ENCODE measurements at regions not wholly inside any gene's neighbourhood (a gene's known extent, or its start where the extent isn't known, plus 50 kb on each side); places are given as distances from the start of the nearest gene placed in this dataset.
A peak's percentile ranks its signal among the peaks of the same experiment; 100 is the strongest.

GRCh38 chr17:21510686-21511362, 134.7 kb downstream of the KCNJ12 start (continued):
- peak; percentile 37; the same call in 1 of the 2 replicates for TF ChIP-seq ARID1B (IDR thresholded peaks at IDR 0.05)
- TF ChIP-seq ZKSCAN8 (CRISPR knock-in tag; IDR thresholded peaks at IDR 0.05) = no peak
- TF ChIP-seq ZNF766 (CRISPR knock-in tag; conservative IDR thresholded peaks at IDR 0.05) = no peak

GRCh38 chr17:21511363-21512195, 135.4 kb downstream of the KCNJ12 start:
- intact Hi-C loops (cut with micrococcal nuclease) = loop anchor here (1.0 to 5.0 kb wide), 3 partner anchors 54 to 384 kb away; partner anchors contain the start of gene DHRS7B
- FAIRE-seq (peak; percentile 29), ATAC-seq (peak; percentile 96), DNase-seq (ENCODE audit: extremely low read depth in 1 of 4, low spot score in 3 of 4) (peak; percentile 46 to 73 (median 52))
- Histone ChIP-seq H3K4me1 (replicated peaks in 1 of 2; ENCODE audit: control insufficient read depth in 2 of 2, insufficient read depth in 2 of 2, low read length in 2 of 2) (peaks cover 0 to 15% of the 10 kb centered on the region in 2 experiments; a peak in 2 of 5 replicates), H3K9me1 (ENCODE audit: control insufficient read depth, insufficient read depth, low read length) (no peaks in the 10 kb centered on the region), H3K9ac (ENCODE audit: insufficient read depth in 1 of 2, low read depth in 2 of 2, low read length in 2 of 2) (peak overlapping the region in 1 of 2 experiments; percentile 78; a peak in 2 of 4 replicates), H2AFZ (ENCODE audit: low read depth, low read length) (peak overlapping the region; percentile 72), H3K36me3 (ENCODE audit: control insufficient read depth, insufficient read depth, low read length) (no peaks in the 10 kb centered on the region), H3K4me3 (peak overlapping the region; percentile 29), H3K27ac (ENCODE audit: extremely low read depth, low read depth, low read length) (no peak overlapping the region), H4K20me1 (replicated peaks; ENCODE audit: control insufficient read depth, insufficient read depth, low read length) (no peaks in the 10 kb centered on the region), H3K4me2 (ENCODE audit: insufficient read depth, low read length) (peak overlapping the region; percentile 53), H3K27me3 (ENCODE audit: control insufficient read depth in 2 of 2, insufficient read depth in 2 of 2, low read length in 2 of 2) (peaks cover 0 to under 1% of the 10 kb centered on the region in 2 experiments; a peak in 1 of 5 replicates), H3K79me2 (ENCODE audit: control insufficient read depth, insufficient read depth, low read length) (no peaks in the 10 kb centered on the region), H3K9me3 (replicated peaks; ENCODE audit: control insufficient read depth, insufficient read depth, low read depth, low read length) (no peaks in the 10 kb centered on the region)
- CTCF ChIA-PET (ENCODE audit: low intra/inter-chr PET ratio) = interaction anchor here (0.6 to 1.2 kb wide), 2 partner anchors 54 to 71 kb away, joined by 3 read pairs; no protein-coding TSS in a partner anchor
- POLR2A ChIA-PET = interaction anchor here (0.7 to 1.7 kb wide), 2 partner anchors 14 to 20 kb away, joined by 3 read pairs; no protein-coding TSS in a partner anchor
- BruUV-seq (replicated peaks) = no TSS peak
- in situ Hi-C loops (cut with MboI) = loop anchor here (5.0 to 10.0 kb wide), 2 partner anchors 49 to 237 kb away; no protein-coding TSS in a partner anchor
- WGBS (ENCODE audit: insufficient coverage, low coverage, missing lambda C conversion rate) = 3% methylated on average over 56 of the region's 78 CpGs
- TF ChIP-seq MAFK (IDR thresholded peaks at IDR 0.05; ENCODE audit: low read length) = no peak
- TF ChIP-seq FOXO4 (CRISPR knock-in tag; IDR thresholded peaks at IDR 0.05) = no peak
- TF ChIP-seq MED1 (CRISPR knock-in tag; IDR thresholded peaks at IDR 0.05; ENCODE audit: borderline replicate concordance) = no peak
- TF ChIP-seq COPS2 (conservative IDR thresholded peaks at IDR 0.05) = no peak
- TF ChIP-seq ELF2 (CRISPR knock-in tag; IDR thresholded peaks at IDR 0.05) = no peak
- 0 out of 2 replicates have a peak, but pooled peaks have one; percentile 19 for TF ChIP-seq RNF2 (IDR thresholded peaks at IDR 0.05)
